ENCODE measurements at regions not wholly inside any gene's neighbourhood (a gene's known extent, or its start where the extent isn't known, plus 50 kb on each side); places are given as distances from the start of the nearest gene placed in this dataset.

- DNase-seq (ENCODE audit: low read depth in 3 of 3), result no peak
Measured at GRCh38 chr12:113684908-113685782, 213.5 kb upstream of the LHX5 start.

GRCh38 chr12:113684053-113684907, 212.6 kb upstream of the LHX5 start:
- no peak for DNase-seq (ENCODE audit: low read depth in 3 of 3)

GRCh38 chr12:113683574-113683973, 211.9 kb upstream of the LHX5 start:
- DNase-seq (ENCODE audit: low read depth in 3 of 3), result no peak

GRCh38 chr12:113680868-113681267, 209.2 kb upstream of the LHX5 start:
- DNase-seq (ENCODE audit: low read depth in 3 of 3), result no peak

GRCh38 chr12:113678223-113679119, 206.8 kb upstream of the LHX5 start:
- no peak for DNase-seq (ENCODE audit: low read depth in 3 of 3)

GRCh38 chr12:113676547-113676946, 204.9 kb upstream of the LHX5 start:
- no peak for DNase-seq (ENCODE audit: low read depth in 3 of 3)

- DNase-seq (ENCODE audit: low read depth in 3 of 3), result no peak
Measured at GRCh38 chr12:113676117-113676516, 204.4 kb upstream of the LHX5 start.

- no peak for DNase-seq (ENCODE audit: low read depth in 3 of 3)
Measured at GRCh38 chr12:113674996-113675395, 203.3 kb upstream of the LHX5 start.

- DNase-seq (ENCODE audit: low read depth in 3 of 3), result no peak
Measured at GRCh38 chr12:113674302-113674701, 202.6 kb upstream of the LHX5 start.

- no peak for DNase-seq (ENCODE audit: low read depth in 3 of 3)
Measured at GRCh38 chr12:113673458-113674238, 202.0 kb upstream of the LHX5 start.

GRCh38 chr12:113670742-113671141, 199.1 kb upstream of the LHX5 start:
- DNase-seq (ENCODE audit: low read depth in 3 of 3), result no peak

GRCh38 chr12:113667676-113668356, 196.1 kb upstream of the LHX5 start:
- DNase-seq (ENCODE audit: low read depth in 3 of 3), result no peak

GRCh38 chr12:113667095-113667494, 195.4 kb upstream of the LHX5 start:
- DNase-seq (ENCODE audit: low read depth in 3 of 3), result no peak

GRCh38 chr12:113666223-113666622, 194.6 kb upstream of the LHX5 start:
- no peak for DNase-seq (ENCODE audit: low read depth in 3 of 3)

- DNase-seq (ENCODE audit: low read depth in 3 of 3), result no peak
Measured at GRCh38 chr12:113665457-113665856, 193.8 kb upstream of the LHX5 start.

GRCh38 chr12:113664224-113664681, 192.6 kb upstream of the LHX5 start:
- no peak for DNase-seq (ENCODE audit: low read depth in 3 of 3)

- DNase-seq (ENCODE audit: low read depth in 3 of 3), result no peak
Measured at GRCh38 chr12:113663396-113663795, 191.7 kb upstream of the LHX5 start.

GRCh38 chr12:113660936-113661335, 189.3 kb upstream of the LHX5 start:
- no peak for DNase-seq (ENCODE audit: low read depth in 3 of 3)

- DNase-seq (ENCODE audit: low read depth in 3 of 3), result no peak
Measured at GRCh38 chr12:113659416-113659815, 187.7 kb upstream of the LHX5 start.

GRCh38 chr12:113659015-113659414, 187.3 kb upstream of the LHX5 start:
- DNase-seq (ENCODE audit: low read depth in 3 of 3), result no peak
